IMR-90 (cell line): ENCODE measurements at regions not wholly inside any gene's neighbourhood (a gene's known extent, or its start where the extent isn't known, plus 50 kb on each side); places are given as distances from the start of the nearest gene placed in this dataset.

Source experiments
- ATAC-seq: fragments of 200-7000 bp; cut with Tn5 transposase; 2 replicates; pipeline ENCODE4 v1.9.1; 2020; ENCODE audit warnings: low read depth, mild to moderate bottlenecking, moderate library complexity
- BruUV-seq: library from RNA; stranded (reverse); fragments of 400-500 nt; replicated peaks from 2 replicates; lab custom pipeline; 2021; lab: Mats Ljungman, UMichigan
- CTCF ChIA-PET: fragments of 300-600 bp; formaldehyde crosslinking; extraction: SDS; loops from one replicate; lab custom pipeline; 2021; ENCODE audit warnings: antibody characterized with exemption; lab: Yijun Ruan, JAX
- POLR2A ChIA-PET: fragments of 300-600 bp; sonication (Branson Sonifier 250); formaldehyde crosslinking; loops from one replicate; lab custom pipeline; 2022; ENCODE audit warnings: antibody characterized with exemption; ENCODE audit not compliant: unreplicated experiment; lab: Charles Lee
- DNase-seq: peaks from one replicate; pipeline ENCODE4 v3.0.0; 2013
- H2AFZ ChIP-seq: replicated peaks from 2 replicates; pipeline ENCODE3; 2013; ENCODE audit warnings: low read length, mild to moderate bottlenecking; ENCODE audit not compliant: poor library complexity
- H2AK5ac ChIP-seq: 2 replicates; pipeline ENCODE4 v1.6.1; 2013; ENCODE audit warnings: low read depth, low read length, inconsistent platforms
- H2AK9ac ChIP-seq: replicated peaks from 2 replicates; pipeline ENCODE3; 2013; ENCODE audit warnings: mild to moderate bottlenecking, low read depth, low read length, moderate library complexity; ENCODE audit not compliant: poor library complexity
- H2BK120ac ChIP-seq: 2 replicates; pipeline ENCODE4 v1.6.1; 2013; ENCODE audit warnings: low read depth, low read length, inconsistent platforms
- H2BK15ac ChIP-seq: 3 replicates; pipeline ENCODE4 v1.6.1; 2013; ENCODE audit warnings: low read depth, low read length, inconsistent platforms
- H2BK20ac ChIP-seq: 2 replicates; pipeline ENCODE4 v1.6.1; 2013; ENCODE audit warnings: low read depth, mild to moderate bottlenecking, inconsistent platforms, low read length, moderate library complexity
- H2BK5ac ChIP-seq: 2 replicates; pipeline ENCODE4 v1.6.1; 2013; ENCODE audit warnings: mild to moderate bottlenecking, low read depth, low read length, inconsistent platforms; ENCODE audit not compliant: poor library complexity, severe bottlenecking
- H3K14ac ChIP-seq: replicated peaks from 2 replicates; pipeline ENCODE4 v1.6.1; 2013; ENCODE audit warnings: low read depth, low read length, inconsistent platforms
- H3K18ac ChIP-seq: 2 replicates; pipeline ENCODE4 v1.6.1; 2013; ENCODE audit warnings: low read depth, low read length, control low read depth
- H3K23ac ChIP-seq: 2 replicates; pipeline ENCODE4 v1.6.1; 2013; ENCODE audit warnings: low read depth, low read length, inconsistent platforms
- H3K27ac ChIP-seq: 2 replicates; pipeline ENCODE4 v1.5.1; 2013; ENCODE audit warnings: mild to moderate bottlenecking, control low read depth, low read length; ENCODE audit not compliant: insufficient read depth
- H3K27me3 ChIP-seq: 2 replicates; pipeline ENCODE4 v1.6.1; 2013; ENCODE audit warnings: low read length; ENCODE audit not compliant: control insufficient read depth, insufficient read depth
- H3K36me3 ChIP-seq: 2 replicates; pipeline ENCODE4 v1.6.1; 2013; ENCODE audit warnings: low read length, mixed read lengths; ENCODE audit not compliant: control insufficient read depth, insufficient read depth
- H3K4ac ChIP-seq: 2 replicates; pipeline ENCODE4 v1.6.1; 2013; ENCODE audit warnings: low read depth, low read length, inconsistent platforms
- H3K4me1 ChIP-seq: 2 replicates; pipeline ENCODE4 v1.6.1; 2013; ENCODE audit warnings: low read length, mixed read lengths; ENCODE audit not compliant: control insufficient read depth, insufficient read depth
- H3K4me2 ChIP-seq: 2 replicates; pipeline ENCODE4 v1.6.1; 2013; ENCODE audit warnings: low read depth, mild to moderate bottlenecking, control low read depth, low read length, moderate library complexity
- H3K4me3 ChIP-seq: 2 replicates; pipeline ENCODE4 v1.5.1; 2013; ENCODE audit warnings: low read depth, mild to moderate bottlenecking, control low read depth, low read length, moderate library complexity; ENCODE audit not compliant: insufficient read depth
- H3K56ac ChIP-seq: 2 replicates; pipeline ENCODE4 v1.6.1; 2013; ENCODE audit warnings: low read length, inconsistent platforms; ENCODE audit not compliant: insufficient read depth; ENCODE audit errors: extremely low read depth
- H3K79me1 ChIP-seq, 2 experiments: 2 replicates each; pipeline ENCODE4 v1.6.1; 2013; ENCODE audit warnings: low read length in 2 of 2, inconsistent platforms in 1 of 2, low read depth in 1 of 2
- H3K9ac ChIP-seq: 2 replicates; pipeline ENCODE4 v1.6.1; 2013; ENCODE audit warnings: low read depth, low read length, control low read depth
- H3K9me1 ChIP-seq: 2 replicates; pipeline ENCODE4 v1.6.1; 2013; ENCODE audit warnings: low read length, inconsistent platforms; ENCODE audit not compliant: insufficient read depth
- H3K9me3 ChIP-seq: 2 replicates; pipeline ENCODE4 v1.6.1; 2013; ENCODE audit warnings: low read length; ENCODE audit not compliant: control insufficient read depth, insufficient read depth
- H4K20me1 ChIP-seq: 2 replicates; pipeline ENCODE4 v1.6.1; 2013; ENCODE audit warnings: low read length, inconsistent platforms; ENCODE audit not compliant: insufficient read depth
- H4K5ac ChIP-seq: 2 replicates; pipeline ENCODE4 v1.6.1; 2013; ENCODE audit warnings: mild to moderate bottlenecking, low read depth, low read length, control low read depth
- H4K8ac ChIP-seq, 2 experiments: 2 replicates each; pipeline ENCODE4 v1.6.1; 2013; ENCODE audit warnings: low read depth in 2 of 2, low read length in 2 of 2, control low read depth in 1 of 2, inconsistent platforms in 1 of 2
- H4K91ac ChIP-seq: 2 replicates; pipeline ENCODE4 v1.6.1; 2013; ENCODE audit warnings: low read depth, low read length, inconsistent platforms; ENCODE audit not compliant: insufficient read depth
- BHLHE40 ChIP-seq: fragments of 150-350 bp; IDR thresholded peaks from 2 replicates; pipeline ENCODE4 v1.6.1; 2016; ENCODE audit warnings: mild to moderate bottlenecking, low read depth, low read length
- CEBPB ChIP-seq: IDR thresholded peaks from 2 replicates; pipeline ENCODE4 v1.6.1; 2012; ENCODE audit warnings: low read depth, low read length, improper control_type of control experiment
- CHD1 ChIP-seq: IDR thresholded peaks from 2 replicates; pipeline ENCODE4 v1.6.1; 2012; ENCODE audit warnings: low read depth, low read length, improper control_type of control experiment
- CTCF ChIP-seq: conservative IDR thresholded peaks from 2 replicates; pipeline ENCODE4 v1.5.1; 2012; ENCODE audit warnings: mild to moderate bottlenecking, low read depth, low read length, improper control_type of control experiment
- MAFK ChIP-seq: IDR thresholded peaks from 2 replicates; pipeline ENCODE4 v1.6.1; 2012; ENCODE audit warnings: low read depth, low read length, improper control_type of control experiment
- MXI1 ChIP-seq: IDR thresholded peaks from 2 replicates; pipeline ENCODE4 v1.6.1; 2012; ENCODE audit warnings: low read depth, mild to moderate bottlenecking, low read length, moderate library complexity, borderline replicate concordance
- POLR2A ChIP-seq: IDR thresholded peaks from 2 replicates; pipeline ENCODE4 v1.6.1; 2012; ENCODE audit warnings: mild to moderate bottlenecking, low read depth, low read length
- RAD21 ChIP-seq: IDR thresholded peaks from 2 replicates; pipeline ENCODE4 v1.6.1; 2012; ENCODE audit warnings: low read length, improper control_type of control experiment
- RCOR1 ChIP-seq: IDR thresholded peaks from 2 replicates; pipeline ENCODE4 v1.6.1; 2012; ENCODE audit warnings: mild to moderate bottlenecking, low read length, improper control_type of control experiment; ENCODE audit not compliant: insufficient replicate concordance
- RFX5 ChIP-seq: IDR thresholded peaks from 2 replicates; pipeline ENCODE4 v1.8.0; 2012; ENCODE audit warnings: low read depth, mild to moderate bottlenecking, low read length, moderate library complexity
- WGBS, 2 experiments: methylation state at CpG; one replicate each; pipeline versions ENCODE4 v1.1.5 to v1.1.7; 2013; ENCODE audit warnings: missing lambda C conversion rate in 2 of 2; ENCODE audit not compliant: insufficient read length in 1 of 2; ENCODE audit errors: extremely low coverage in 2 of 2; 5-methylcytosine and 5-hydroxymethylcytosine counted together
- dilution Hi-C: fragments of 300-500 bp; cut with HindIII; formaldehyde crosslinking; loops from one replicate; pipeline ENCODE4 v1.14.3; 2018; ENCODE audit warnings: low sequenced_read_pairs; ENCODE audit not compliant: unreplicated experiment
- in situ Hi-C: fragments of 300-500 bp; cut with MboI; formaldehyde crosslinking; loops from 3 replicates; pipeline ENCODE4 v1.14.3; 2019; ENCODE audit warnings: low sequenced_read_pairs, inconsistent platforms, mixed read lengths
- intact Hi-C: fragments of 100-400 bp; cut with micrococcal nuclease; formaldehyde crosslinking; loops from 2 replicates; pipeline ENCODE4 v1.10.0; 2022
- TF ChIP-seq, protein P1 (sequence below): fragments of 150-350 bp; IDR thresholded peaks from 2 replicates; pipeline ENCODE4 v1.6.1; 2017; ENCODE audit warnings: mild to moderate bottlenecking, antibody characterized with exemption, low read length, low read depth
- TF ChIP-seq, protein P2 (sequence below): fragments of 150-350 bp; IDR thresholded peaks from 2 replicates; pipeline ENCODE4 v1.6.1; 2016; ENCODE audit warnings: low read depth, mild to moderate bottlenecking, low read length, moderate library complexity, borderline replicate concordance

DNA sequence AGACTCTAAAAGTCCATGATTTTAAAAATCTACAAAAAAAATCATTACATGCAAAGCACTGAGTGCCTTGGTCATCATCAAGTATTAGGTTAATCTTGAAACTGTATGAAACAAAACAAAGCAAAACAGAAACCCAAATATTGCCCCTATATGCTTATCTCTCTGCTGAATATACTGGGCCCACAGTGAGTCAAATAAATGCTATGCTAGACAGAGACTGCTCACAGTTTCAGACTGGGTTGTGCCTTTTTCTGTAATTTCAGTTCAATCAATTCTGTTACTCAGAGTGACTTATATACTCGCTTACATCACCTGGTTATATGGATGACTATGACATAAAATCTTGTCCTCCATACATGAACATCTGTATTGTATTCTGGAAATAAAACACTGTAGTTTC, 257.1 kb upstream of the ACTRT1 start:
- BruUV-seq: no TSS peak
- H2AK5ac ChIP-seq: no peak overlapping the region
- H3K56ac ChIP-seq: no peak overlapping the region
- H2BK120ac ChIP-seq: no peak overlapping the region
- no peak overlapping the region for H3K9ac ChIP-seq
- no peak overlapping the region for H2BK15ac ChIP-seq
- dilution Hi-C loops (no loop called here), in situ Hi-C loops (no loop called here), intact Hi-C loops (no loop called here)
- DNase-seq: no peak
- no peak overlapping the region for H2BK20ac ChIP-seq
- ChIA-PET POLR2A (no interaction called here), CTCF (no interaction called here)
- no peaks in the 10 kb centered on the region for H3K4me1 ChIP-seq
- ATAC-seq: no peak
- no peak overlapping the region for H4K5ac ChIP-seq
- H3K36me3 ChIP-seq: no peaks in the 10 kb centered on the region
- no peak overlapping the region for H3K27ac ChIP-seq
- no peaks in the 10 kb centered on the region for H3K27me3 ChIP-seq
- H3K18ac ChIP-seq: no peak overlapping the region
- no peaks in the 10 kb centered on the region for H4K20me1 ChIP-seq
- no peak for TF ChIP-seq CTCF
- TF ChIP-seq CEBPB: no peak
- TF ChIP-seq, protein P1, sequence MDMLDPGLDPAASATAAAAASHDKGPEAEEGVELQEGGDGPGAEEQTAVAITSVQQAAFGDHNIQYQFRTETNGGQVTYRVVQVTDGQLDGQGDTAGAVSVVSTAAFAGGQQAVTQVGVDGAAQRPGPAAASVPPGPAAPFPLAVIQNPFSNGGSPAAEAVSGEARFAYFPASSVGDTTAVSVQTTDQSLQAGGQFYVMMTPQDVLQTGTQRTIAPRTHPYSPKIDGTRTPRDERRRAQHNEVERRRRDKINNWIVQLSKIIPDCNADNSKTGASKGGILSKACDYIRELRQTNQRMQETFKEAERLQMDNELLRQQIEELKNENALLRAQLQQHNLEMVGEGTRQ: no peak
- TF ChIP-seq, protein P2, sequence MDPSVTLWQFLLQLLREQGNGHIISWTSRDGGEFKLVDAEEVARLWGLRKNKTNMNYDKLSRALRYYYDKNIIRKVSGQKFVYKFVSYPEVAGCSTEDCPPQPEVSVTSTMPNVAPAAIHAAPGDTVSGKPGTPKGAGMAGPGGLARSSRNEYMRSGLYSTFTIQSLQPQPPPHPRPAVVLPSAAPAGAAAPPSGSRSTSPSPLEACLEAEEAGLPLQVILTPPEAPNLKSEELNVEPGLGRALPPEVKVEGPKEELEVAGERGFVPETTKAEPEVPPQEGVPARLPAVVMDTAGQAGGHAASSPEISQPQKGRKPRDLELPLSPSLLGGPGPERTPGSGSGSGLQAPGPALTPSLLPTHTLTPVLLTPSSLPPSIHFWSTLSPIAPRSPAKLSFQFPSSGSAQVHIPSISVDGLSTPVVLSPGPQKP: no peak
- no peak for TF ChIP-seq MXI1
- TF ChIP-seq CHD1: no peak
- TF ChIP-seq RAD21: no peak
- no peak for TF ChIP-seq RFX5
- TF ChIP-seq BHLHE40: no peak
- no peak for TF ChIP-seq POLR2A
- TF ChIP-seq RCOR1: no peak
- TF ChIP-seq MAFK: no peak
- no peaks in the 10 kb centered on the region for H3K9me1 ChIP-seq
- no peak overlapping the region for H4K8ac ChIP-seq
- H3K4me2 ChIP-seq: no peak overlapping the region
- H2BK5ac ChIP-seq: no peak overlapping the region
- H3K9me3 ChIP-seq: no peaks in the 10 kb centered on the region
- no peak overlapping the region for H4K91ac ChIP-seq
- H3K4me3 ChIP-seq: no peak overlapping the region
- no CpG with 5 or more reads among the region's 1 CpG for WGBS, 2 experiments
- no peak overlapping the region for H3K23ac ChIP-seq
- no peak overlapping the region for H2AFZ ChIP-seq
- no peaks in the 10 kb centered on the region for H3K79me1 ChIP-seq
- no peak overlapping the region for H3K4ac ChIP-seq
- H3K14ac ChIP-seq: no peak overlapping the region
- H2AK9ac ChIP-seq: no peak overlapping the region
